ENCODE measurements at regions not wholly inside any gene's neighbourhood (a gene's known extent, or its start where the extent isn't known, plus 50 kb on each side); places are given as distances from the start of the nearest gene placed in this dataset.
"Not testable (repeated sequence)": the region's sequence is repeated elsewhere in the genome, so short reads cannot be mapped to it uniquely, and the experiment has no call there.

DNA sequence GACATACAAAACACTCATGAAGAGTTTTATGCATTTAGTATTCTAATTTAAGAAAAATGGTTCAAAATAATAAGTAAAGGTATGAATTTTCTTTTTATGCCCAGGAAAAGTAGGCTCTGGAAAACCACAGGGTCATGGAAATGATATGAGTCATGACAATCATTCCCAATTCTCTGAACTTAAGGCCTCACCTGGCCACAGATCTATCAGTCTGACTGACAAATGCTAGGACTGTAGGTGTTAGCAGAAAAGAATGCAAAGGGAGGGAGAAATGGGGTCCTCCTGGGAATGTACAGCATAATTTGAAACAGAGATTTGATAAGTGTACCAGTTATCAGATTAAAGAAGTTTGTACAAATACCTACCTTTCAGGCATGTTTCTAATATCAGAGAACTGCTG is 270.5 kb upstream of the ARSJ start:
- Histone ChIP-seq H3K36me3 (ENCODE audit: low read depth) (no peaks in the 10 kb centered on the region), H3K4me3 (no peak overlapping the region), H3K4me1 (ENCODE audit: low read depth) (no peaks in the 10 kb centered on the region), H3K9me3 (no peaks in the 10 kb centered on the region)
- TF ChIP-seq CTCF (IDR thresholded peaks at IDR 0.05), result no peak
- intact Hi-C loops (cut with DNase I, micrococcal nuclease), result no loop called here
- DNase-seq, result no peak
- ATAC-seq, result no peak

- DNase-seq, result no peak
- intact Hi-C loops (cut with DNase I, micrococcal nuclease), result no loop called here
- H3K4me1 ChIP-seq (ENCODE audit: low read depth), result no peaks in the 10 kb centered on the region
- no peak overlapping the region for H3K4me3 ChIP-seq
- H3K9me3 ChIP-seq, result no peaks in the 10 kb centered on the region
- no peak for TF ChIP-seq CTCF (IDR thresholded peaks at IDR 0.05)
- ATAC-seq, result no peak
- no peaks in the 10 kb centered on the region for H3K36me3 ChIP-seq (ENCODE audit: low read depth)
Measured at GRCh38 chr4:114250439-114250891, 271.0 kb upstream of the ARSJ start.

DNA sequence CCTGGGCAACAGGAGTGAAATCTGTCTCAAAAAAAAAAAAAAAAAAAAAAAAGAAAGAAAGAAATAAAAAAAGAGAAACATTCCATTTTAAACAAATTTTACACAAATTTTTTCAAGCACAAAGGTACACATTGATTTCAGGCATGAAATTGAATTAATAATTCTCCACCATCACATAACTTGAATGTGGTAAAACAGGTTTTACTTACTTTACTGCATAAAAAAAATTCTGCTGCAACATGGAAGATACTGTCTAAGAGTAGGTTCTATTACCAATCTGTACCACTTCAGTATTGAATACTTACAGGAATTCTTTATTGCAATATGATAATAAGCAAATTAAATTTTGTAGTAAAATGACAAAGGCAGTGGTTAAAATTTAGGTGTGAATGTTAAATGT is 271.6 kb upstream of the ARSJ start:
- DNase-seq, result no peak
- ATAC-seq, result no peak
- TF ChIP-seq CTCF (IDR thresholded peaks at IDR 0.05), result no peak
- Histone ChIP-seq H3K4me3 (no peak overlapping the region), H3K9me3 (no peaks in the 10 kb centered on the region), H3K36me3 (ENCODE audit: low read depth) (no peaks in the 10 kb centered on the region), H3K4me1 (ENCODE audit: low read depth) (no peaks in the 10 kb centered on the region)
- intact Hi-C loops (cut with DNase I, micrococcal nuclease), result no loop called here

- H3K9me3 ChIP-seq, result no peaks in the 10 kb centered on the region
- TF ChIP-seq CTCF (IDR thresholded peaks at IDR 0.05), result no peak
- no peaks in the 10 kb centered on the region for H3K36me3 ChIP-seq (ENCODE audit: low read depth)
- ATAC-seq (no peak), DNase-seq (no peak)
- H3K4me3 ChIP-seq, result no peak overlapping the region
- intact Hi-C loops (cut with DNase I, micrococcal nuclease), result no loop called here
- no peaks in the 10 kb centered on the region for H3K4me1 ChIP-seq (ENCODE audit: low read depth)
Measured at GRCh38 chr4:114252499-114252898, 273.1 kb upstream of the ARSJ start.

DNA sequence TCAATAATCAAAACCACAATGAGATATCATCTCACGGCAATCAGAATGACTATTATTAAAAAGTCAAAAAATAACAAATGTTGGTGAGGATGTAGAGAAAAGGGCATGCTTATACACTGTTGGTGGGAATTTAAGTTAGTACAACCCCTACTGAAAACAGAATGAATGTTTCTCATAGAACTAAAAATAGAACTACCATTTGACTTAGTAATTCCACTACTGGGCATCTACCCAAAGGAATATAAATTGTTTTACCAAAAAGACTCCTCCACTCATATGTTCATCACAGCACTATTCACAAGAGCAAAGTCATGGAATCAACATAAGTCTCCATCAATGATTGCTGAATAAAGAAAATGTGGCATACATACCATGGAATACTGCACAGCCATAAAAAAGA is 278.1 kb upstream of the ARSJ start:
- TF ChIP-seq CTCF (IDR thresholded peaks at IDR 0.05), result no peak
- H3K4me3 ChIP-seq, result no peak overlapping the region
- H3K9me3 ChIP-seq, result no peaks in the 10 kb centered on the region
- no peaks in the 10 kb centered on the region for H3K4me1 ChIP-seq (ENCODE audit: low read depth)
- intact Hi-C loops (cut with DNase I, micrococcal nuclease), result no loop called here
- no peak for ATAC-seq
- H3K36me3 ChIP-seq (ENCODE audit: low read depth), result no peaks in the 10 kb centered on the region
- DNase-seq, result no peak

- H3K9me3 ChIP-seq; intact Hi-C loops (cut with DNase I, micrococcal nuclease); H3K4me1 ChIP-seq (ENCODE audit: low read depth); H3K36me3 ChIP-seq (ENCODE audit: low read depth); DNase-seq; ATAC-seq; H3K4me3 ChIP-seq: not testable (repeated sequence)
Measured at GRCh38 chr4:114262421-114262820, 283.0 kb upstream of the ARSJ start.
